ENCODE measurements at regions not wholly inside any gene's neighbourhood (a gene's known extent, or its start where the extent isn't known, plus 50 kb on each side); places are given as distances from the start of the nearest gene placed in this dataset.

DNA sequence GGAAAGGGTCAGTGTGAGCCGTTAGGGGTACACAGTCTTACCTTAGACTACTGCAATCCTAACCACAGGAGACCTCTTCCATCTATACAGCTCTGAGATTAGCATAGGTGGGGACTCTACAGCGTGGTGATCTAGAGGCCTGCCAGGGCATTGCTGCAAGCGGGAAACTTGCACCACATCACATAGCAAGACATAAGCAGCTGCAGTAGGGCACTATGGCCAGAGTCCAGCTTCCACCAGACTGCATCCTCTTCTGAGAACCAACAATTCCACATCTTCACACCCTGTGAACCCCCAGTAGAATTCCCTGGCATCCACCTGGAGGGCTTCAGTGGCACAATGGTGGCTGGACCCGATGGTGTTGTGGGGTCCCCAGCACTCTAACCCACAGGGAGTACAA, 1564.3 kb upstream of the PRR20A start:
- Histone ChIP-seq H3K4me3 (ENCODE audit: low read length) (no peak overlapping the region), H3K27ac (ENCODE audit: low read length) (no peak overlapping the region)
- TF ChIP-seq, protein P1, sequence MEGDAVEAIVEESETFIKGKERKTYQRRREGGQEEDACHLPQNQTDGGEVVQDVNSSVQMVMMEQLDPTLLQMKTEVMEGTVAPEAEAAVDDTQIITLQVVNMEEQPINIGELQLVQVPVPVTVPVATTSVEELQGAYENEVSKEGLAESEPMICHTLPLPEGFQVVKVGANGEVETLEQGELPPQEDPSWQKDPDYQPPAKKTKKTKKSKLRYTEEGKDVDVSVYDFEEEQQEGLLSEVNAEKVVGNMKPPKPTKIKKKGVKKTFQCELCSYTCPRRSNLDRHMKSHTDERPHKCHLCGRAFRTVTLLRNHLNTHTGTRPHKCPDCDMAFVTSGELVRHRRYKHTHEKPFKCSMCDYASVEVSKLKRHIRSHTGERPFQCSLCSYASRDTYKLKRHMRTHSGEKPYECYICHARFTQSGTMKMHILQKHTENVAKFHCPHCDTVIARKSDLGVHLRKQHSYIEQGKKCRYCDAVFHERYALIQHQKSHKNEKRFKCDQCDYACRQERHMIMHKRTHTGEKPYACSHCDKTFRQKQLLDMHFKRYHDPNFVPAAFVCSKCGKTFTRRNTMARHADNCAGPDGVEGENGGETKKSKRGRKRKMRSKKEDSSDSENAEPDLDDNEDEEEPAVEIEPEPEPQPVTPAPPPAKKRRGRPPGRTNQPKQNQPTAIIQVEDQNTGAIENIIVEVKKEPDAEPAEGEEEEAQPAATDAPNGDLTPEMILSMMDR (IDR thresholded peaks at IDR 0.05; ENCODE audit: poor library complexity, severe bottlenecking): no peak

DNA sequence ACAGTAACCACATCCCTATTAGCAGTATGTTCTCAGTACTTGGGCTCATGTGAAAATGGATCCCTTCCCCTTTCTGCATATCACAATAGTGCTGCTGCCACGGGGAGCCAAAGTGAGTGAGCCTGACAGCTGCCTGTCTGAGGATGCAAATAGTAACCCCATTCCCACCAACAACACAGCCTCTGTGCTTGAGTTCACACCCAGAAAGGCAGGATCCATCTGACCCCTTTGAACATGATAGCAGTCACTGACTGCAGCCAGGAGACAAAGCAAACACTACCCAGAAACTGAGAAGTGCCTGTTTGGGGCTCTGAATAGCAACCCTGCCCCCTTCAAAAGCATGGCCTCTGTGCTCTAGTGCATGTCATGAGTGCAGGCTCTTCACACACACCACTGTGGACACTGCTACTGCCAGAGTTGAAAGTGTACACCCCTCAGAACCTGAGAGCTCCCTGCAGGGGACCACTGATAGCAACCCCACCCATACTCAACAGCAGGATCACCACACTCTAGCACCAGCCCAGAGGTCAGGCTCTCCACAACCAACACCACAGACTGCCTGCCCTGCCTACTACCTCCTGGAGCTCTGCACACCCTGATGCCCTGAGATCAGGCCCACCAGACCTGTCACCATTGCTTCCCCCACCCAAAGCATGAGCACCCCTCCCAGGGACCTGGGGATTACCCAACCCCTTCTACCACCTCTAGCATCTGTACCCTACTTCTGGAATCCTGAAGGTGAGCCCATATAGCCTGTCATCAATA, 1563.5 kb upstream of the PRR20A start:
- Histone ChIP-seq H3K4me3 (ENCODE audit: low read length) (no peak overlapping the region), H3K9me3 (ENCODE audit: low read length) (no peaks in the 10 kb centered on the region), H3K4me2 (ENCODE audit: low read length) (no peak overlapping the region), H3K9ac (ENCODE audit: low read length) (no peak overlapping the region), H3K79me2 (replicated peaks; ENCODE audit: insufficient read depth, low read length) (no peaks in the 10 kb centered on the region), H3F3A (ENCODE audit: insufficient read depth, low read length, poor library complexity, severe bottlenecking) (no peaks in the 10 kb centered on the region), H3K27me3 (ENCODE audit: insufficient read depth, low read depth, low read length) (no peaks in the 10 kb centered on the region), H3K36me3 (ENCODE audit: insufficient read depth, low read length) (no peaks in the 10 kb centered on the region), H2AFZ (ENCODE audit: low read depth, low read length) (no peak overlapping the region), H3K9me2 (ENCODE audit: insufficient read depth, low read length) (no peaks in the 10 kb centered on the region), H3K27ac (ENCODE audit: low read length) (no peak overlapping the region), H4K20me1 (ENCODE audit: insufficient read depth) (no peaks in the 10 kb centered on the region)
- TF ChIP-seq MXI1 (conservative IDR thresholded peaks at IDR 0.05; ENCODE audit: poor library complexity, severe bottlenecking): no peak
- TF ChIP-seq, protein P1 (IDR thresholded peaks at IDR 0.05; ENCODE audit: poor library complexity, severe bottlenecking): no peak
- TF ChIP-seq EZH2 (IDR thresholded peaks at IDR 0.05; ENCODE audit: borderline replicate concordance, insufficient read depth, low read length, poor library complexity, severe bottlenecking): no peak
- TF ChIP-seq, protein P2, sequence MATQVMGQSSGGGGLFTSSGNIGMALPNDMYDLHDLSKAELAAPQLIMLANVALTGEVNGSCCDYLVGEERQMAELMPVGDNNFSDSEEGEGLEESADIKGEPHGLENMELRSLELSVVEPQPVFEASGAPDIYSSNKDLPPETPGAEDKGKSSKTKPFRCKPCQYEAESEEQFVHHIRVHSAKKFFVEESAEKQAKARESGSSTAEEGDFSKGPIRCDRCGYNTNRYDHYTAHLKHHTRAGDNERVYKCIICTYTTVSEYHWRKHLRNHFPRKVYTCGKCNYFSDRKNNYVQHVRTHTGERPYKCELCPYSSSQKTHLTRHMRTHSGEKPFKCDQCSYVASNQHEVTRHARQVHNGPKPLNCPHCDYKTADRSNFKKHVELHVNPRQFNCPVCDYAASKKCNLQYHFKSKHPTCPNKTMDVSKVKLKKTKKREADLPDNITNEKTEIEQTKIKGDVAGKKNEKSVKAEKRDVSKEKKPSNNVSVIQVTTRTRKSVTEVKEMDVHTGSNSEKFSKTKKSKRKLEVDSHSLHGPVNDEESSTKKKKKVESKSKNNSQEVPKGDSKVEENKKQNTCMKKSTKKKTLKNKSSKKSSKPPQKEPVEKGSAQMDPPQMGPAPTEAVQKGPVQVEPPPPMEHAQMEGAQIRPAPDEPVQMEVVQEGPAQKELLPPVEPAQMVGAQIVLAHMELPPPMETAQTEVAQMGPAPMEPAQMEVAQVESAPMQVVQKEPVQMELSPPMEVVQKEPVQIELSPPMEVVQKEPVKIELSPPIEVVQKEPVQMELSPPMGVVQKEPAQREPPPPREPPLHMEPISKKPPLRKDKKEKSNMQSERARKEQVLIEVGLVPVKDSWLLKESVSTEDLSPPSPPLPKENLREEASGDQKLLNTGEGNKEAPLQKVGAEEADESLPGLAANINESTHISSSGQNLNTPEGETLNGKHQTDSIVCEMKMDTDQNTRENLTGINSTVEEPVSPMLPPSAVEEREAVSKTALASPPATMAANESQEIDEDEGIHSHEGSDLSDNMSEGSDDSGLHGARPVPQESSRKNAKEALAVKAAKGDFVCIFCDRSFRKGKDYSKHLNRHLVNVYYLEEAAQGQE (IDR thresholded peaks at IDR 0.05; ENCODE audit: borderline replicate concordance): no peak
- TF ChIP-seq RAD21 (conservative IDR thresholded peaks at IDR 0.05): no peak
- TF ChIP-seq TAF1 (IDR thresholded peaks at IDR 0.05; ENCODE audit: low read depth): no peak
- TF ChIP-seq EP300 (conservative IDR thresholded peaks at IDR 0.05; ENCODE audit: poor library complexity, severe bottlenecking): no peak
- no peak for TF ChIP-seq POLR2AphosphoS5 (IDR thresholded peaks at IDR 0.05)
- no peak for TF ChIP-seq SMC3 (conservative IDR thresholded peaks at IDR 0.05; ENCODE audit: poor library complexity)

More for the DNA sequence above, 1564.3 kb upstream of the PRR20A start:
- Histone ChIP-seq H3K9me2 (ENCODE audit: insufficient read depth, low read length) (no peaks in the 10 kb centered on the region), H3K27me3 (ENCODE audit: insufficient read depth, low read depth, low read length) (no peaks in the 10 kb centered on the region), H3K79me2 (replicated peaks; ENCODE audit: insufficient read depth, low read length) (no peaks in the 10 kb centered on the region), H3K9ac (ENCODE audit: low read length) (no peak overlapping the region), H2AFZ (ENCODE audit: low read depth, low read length) (no peak overlapping the region), H3K36me3 (ENCODE audit: insufficient read depth, low read length) (no peaks in the 10 kb centered on the region), H4K20me1 (ENCODE audit: insufficient read depth) (no peaks in the 10 kb centered on the region), H3K4me2 (ENCODE audit: low read length) (no peak overlapping the region), H3F3A (ENCODE audit: insufficient read depth, low read length, poor library complexity, severe bottlenecking) (no peaks in the 10 kb centered on the region), H3K9me3 (ENCODE audit: low read length) (no peaks in the 10 kb centered on the region)
